Stomach (tissue), 8 donors: ENCODE measurements at regions not wholly inside any gene's neighbourhood (a gene's known extent, or its start where the extent isn't known, plus 50 kb on each side); places are given as distances from the start of the nearest gene placed in this dataset.

Source experiments
- DNase-seq, 2 donors: peaks; one replicate each; pipeline versions ENCODE4 v3.0.0 to v3.0.0-alpha.2; 2013 to 2019
- H3K27ac ChIP-seq, 5 donors: fragments of 200-600 bp in 4 of 5; sonication (generic) in 4 of 5; one replicate each; pipeline ENCODE4 v1.5.1; 2013 to 2019; ENCODE audit warnings: mild to moderate bottlenecking in 1 of 5, moderate library complexity in 1 of 5
- H3K27me3 ChIP-seq, 3 donors: fragments of 200-600 bp; sonication (generic); one replicate each; pipeline ENCODE4 v1.5.1; 2017 to 2019; ENCODE audit warnings: mixed run types in 1 of 3
- H3K36me3 ChIP-seq, 4 donors: fragments of 200-600 bp; sonication (generic); 1 replicate in 3 of 4; 2 replicates in 1 of 4; pipeline ENCODE4 v1.5.1; 2016 to 2019
- H3K4me1 ChIP-seq, 4 donors: fragments of 200-600 bp; sonication (generic); one replicate each; pipeline ENCODE4 v1.5.1; 2016 to 2019
- H3K4me3 ChIP-seq, 4 donors: fragments of 200-600 bp; sonication (generic) in 3 of 4; one replicate each; pipeline ENCODE4 v1.5.1; 2016 to 2019; ENCODE audit warnings: mild to moderate bottlenecking in 1 of 4
- H3K9me3 ChIP-seq, 4 donors: fragments of 200-600 bp; sonication (generic); one replicate each; pipeline ENCODE4 v1.5.1; 2016 to 2019
- EP300 ChIP-seq: sonication (generic); formaldehyde crosslinking; IDR thresholded peaks from one replicate; pipeline ENCODE4 v1.6.1; 2017; ENCODE audit warnings: antibody characterized with exemption
- POLR2A ChIP-seq, 4 donors: fragments of 450-650 bp; IDR thresholded peaks; one replicate each; pipeline ENCODE4 v1.6.1; 2016; ENCODE audit warnings: antibody characterized with exemption in 4 of 4, control low read depth in 2 of 4, mild to moderate bottlenecking in 1 of 4, moderate library complexity in 1 of 4
- POLR2AphosphoS5 ChIP-seq, 3 donors: sonication (generic); formaldehyde crosslinking; IDR thresholded peaks; one replicate each; pipeline ENCODE4 v1.6.1; 2016; ENCODE audit warnings: antibody characterized with exemption in 3 of 3
- WGBS, 5 donors: extraction: QIAGEN DNeasy Blood & Tissue Kit in 3 of 5; methylation state at CpG; one replicate each; pipeline versions ENCODE4 v1.1.5 to v1.1.7; 2013 to 2018; 5-methylcytosine and 5-hydroxymethylcytosine counted together
- intact Hi-C: fragments of 100-400 bp; cut with DNase I; formaldehyde crosslinking; loops from one replicate; pipeline ENCODE4 v1.15.1; 2023; ENCODE audit warnings: low total_unique reads
- TF ChIP-seq, protein P1 (sequence below), 7 experiments: fragments of 450-650 bp in 4 of 7; fragments of 200-600 bp in 3 of 7; sonication (generic) in 3 of 7; IDR thresholded peaks; one replicate each; pipeline ENCODE4 v1.5.1; 2016 to 2019; ENCODE audit warnings: antibody characterized with exemption in 7 of 7, control low read depth in 2 of 7, mild to moderate bottlenecking in 1 of 7
- donor health status: healthy with polysubstance abuse.
- donor health status: Bipolar disorder and iron deficiency.
- donor health status: healthy.

- no peaks in the 10 kb centered on the region for H3K4me1 ChIP-seq
- no peak overlapping the region for H3K27ac ChIP-seq
- TF ChIP-seq, protein P1, sequence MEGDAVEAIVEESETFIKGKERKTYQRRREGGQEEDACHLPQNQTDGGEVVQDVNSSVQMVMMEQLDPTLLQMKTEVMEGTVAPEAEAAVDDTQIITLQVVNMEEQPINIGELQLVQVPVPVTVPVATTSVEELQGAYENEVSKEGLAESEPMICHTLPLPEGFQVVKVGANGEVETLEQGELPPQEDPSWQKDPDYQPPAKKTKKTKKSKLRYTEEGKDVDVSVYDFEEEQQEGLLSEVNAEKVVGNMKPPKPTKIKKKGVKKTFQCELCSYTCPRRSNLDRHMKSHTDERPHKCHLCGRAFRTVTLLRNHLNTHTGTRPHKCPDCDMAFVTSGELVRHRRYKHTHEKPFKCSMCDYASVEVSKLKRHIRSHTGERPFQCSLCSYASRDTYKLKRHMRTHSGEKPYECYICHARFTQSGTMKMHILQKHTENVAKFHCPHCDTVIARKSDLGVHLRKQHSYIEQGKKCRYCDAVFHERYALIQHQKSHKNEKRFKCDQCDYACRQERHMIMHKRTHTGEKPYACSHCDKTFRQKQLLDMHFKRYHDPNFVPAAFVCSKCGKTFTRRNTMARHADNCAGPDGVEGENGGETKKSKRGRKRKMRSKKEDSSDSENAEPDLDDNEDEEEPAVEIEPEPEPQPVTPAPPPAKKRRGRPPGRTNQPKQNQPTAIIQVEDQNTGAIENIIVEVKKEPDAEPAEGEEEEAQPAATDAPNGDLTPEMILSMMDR (IDR thresholded peaks at IDR 0.05), result no peak
- TF ChIP-seq POLR2AphosphoS5 (IDR thresholded peaks at IDR 0.05), result no peak
- no peak for TF ChIP-seq POLR2A (IDR thresholded peaks at IDR 0.05)
- TF ChIP-seq EP300, result no peak
- H3K4me3 ChIP-seq, result no peak overlapping the region
- no peak for DNase-seq
- no peaks in the 10 kb centered on the region for H3K36me3 ChIP-seq
- H3K9me3 ChIP-seq, result no peaks in the 10 kb centered on the region
- WGBS, 5 donors, result 75 to 85% (median 78%) methylated on average over 19 of the region's 19 CpGs
- H3K27me3 ChIP-seq, result peaks cover 0 to 47% (median 6%) of the 10 kb centered on the region in 3 donors
- intact Hi-C loops, result no loop called here
These were observed 76.1 kb downstream of the YTHDF1 start for GRCh38 chr20:63139837-63140236.

GRCh38 chr20:63139356-63139755 lies 76.6 kb downstream of the YTHDF1 start:
- intact Hi-C loops, result no loop called here
- H3K27me3 ChIP-seq, result peaks cover 0 to 46% (median 6%) of the 10 kb centered on the region in 3 donors
- H3K4me1 ChIP-seq, result no peaks in the 10 kb centered on the region
- no peak for DNase-seq
- no peak for TF ChIP-seq EP300
- TF ChIP-seq POLR2A (IDR thresholded peaks at IDR 0.05), result no peak
- TF ChIP-seq, protein P1 (IDR thresholded peaks at IDR 0.05), result no peak
- TF ChIP-seq POLR2AphosphoS5 (IDR thresholded peaks at IDR 0.05), result no peak
- 64 to 76% (median 72%) methylated on average over 12 of the region's 12 CpGs for WGBS, 5 donors
- no peaks in the 10 kb centered on the region for H3K36me3 ChIP-seq
- no peak overlapping the region for H3K27ac ChIP-seq
- no peak overlapping the region for H3K4me3 ChIP-seq
- no peaks in the 10 kb centered on the region for H3K9me3 ChIP-seq

- 78 to 87% (median 82%) methylated on average over 22 of the region's 22 CpGs for WGBS, 5 donors
- H3K36me3 ChIP-seq, result no peaks in the 10 kb centered on the region
- DNase-seq, result no peak
- H3K9me3 ChIP-seq, result no peaks in the 10 kb centered on the region
- TF ChIP-seq, protein P1 (IDR thresholded peaks at IDR 0.05), result no peak
- TF ChIP-seq EP300, result no peak
- no peak for TF ChIP-seq POLR2A (IDR thresholded peaks at IDR 0.05)
- TF ChIP-seq POLR2AphosphoS5 (IDR thresholded peaks at IDR 0.05), result no peak
- H3K27me3 ChIP-seq, result peaks cover 0 to 49% (median 6%) of the 10 kb centered on the region in 3 donors
- no peak overlapping the region for H3K27ac ChIP-seq
- H3K4me1 ChIP-seq, result no peaks in the 10 kb centered on the region
- intact Hi-C loops, result no loop called here
- no peak overlapping the region for H3K4me3 ChIP-seq
These were observed 77.0 kb downstream of the YTHDF1 start for GRCh38 chr20:63138855-63139341.

DNA sequence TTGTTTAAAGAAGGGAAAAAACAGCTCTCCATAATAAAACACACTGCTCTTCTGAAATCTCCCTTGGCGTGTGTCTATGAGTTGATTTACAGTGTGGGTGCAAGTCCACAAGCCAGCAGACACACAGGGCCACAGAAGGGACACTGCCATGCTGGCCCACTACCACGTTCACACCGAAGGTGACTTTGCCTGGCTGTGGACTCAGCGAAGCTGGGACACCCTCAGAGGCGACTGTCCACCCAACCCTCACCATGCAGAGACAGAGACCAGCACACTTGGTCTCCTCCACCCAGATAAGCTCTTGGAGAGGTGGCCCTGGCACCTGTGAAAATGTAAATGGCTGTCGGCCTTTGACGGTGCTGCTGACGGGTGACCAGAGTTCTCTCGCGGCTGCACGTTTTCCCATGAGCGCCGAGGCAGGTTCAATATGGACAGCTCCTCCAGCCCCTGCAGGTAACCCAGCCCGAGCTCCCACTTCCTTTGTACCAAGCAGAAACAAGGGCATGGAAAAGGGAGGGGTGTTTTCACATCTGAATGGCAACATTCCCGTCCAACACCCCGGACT lies 78.0 kb downstream of the YTHDF1 start:
- Histone ChIP-seq H3K4me3 (no peak overlapping the region), H3K27ac (no peak overlapping the region), H3K27me3 (peaks cover 0 to 57% (median 6%) of the 10 kb centered on the region in 3 donors), H3K4me1 (no peaks in the 10 kb centered on the region), H3K9me3 (no peaks in the 10 kb centered on the region), H3K36me3 (no peaks in the 10 kb centered on the region)
- TF ChIP-seq POLR2A (IDR thresholded peaks at IDR 0.05), result no peak
- TF ChIP-seq, protein P1 (IDR thresholded peaks at IDR 0.05), result no peak
- TF ChIP-seq POLR2AphosphoS5 (IDR thresholded peaks at IDR 0.05), result no peak
- TF ChIP-seq EP300, result no peak
- 61 to 66% (median 63%) methylated on average over 16 of the region's 16 CpGs for WGBS, 5 donors
- DNase-seq, result no peak
- intact Hi-C loops, result no loop called here
